PC-3 (cell line): ENCODE measurements at regions not wholly inside any gene's neighbourhood (a gene's known extent, or its start where the extent isn't known, plus 50 kb on each side); places are given as distances from the start of the nearest gene placed in this dataset.

Source experiments
- ATAC-seq: fragments of 200-7000 bp; cut with Tn5 transposase; 2 replicates; pipeline ENCODE4 v1.9.1; 2020; ENCODE audit warnings: mild to moderate bottlenecking, moderate library complexity
- BruUV-seq: library from RNA; stranded (reverse); fragments of 400-500 nt; replicated peaks from 2 replicates; lab custom pipeline; 2021; lab: Mats Ljungman, UMichigan
- CTCF ChIA-PET: fragments of 300-600 bp; sonication (Branson Sonifier 250); formaldehyde crosslinking; loops from one replicate; lab custom pipeline; 2022; ENCODE audit warnings: antibody characterized with exemption; lab: Charles Lee
- POLR2A ChIA-PET: fragments of 300-600 bp; sonication (Branson Sonifier 250); formaldehyde crosslinking; loops from one replicate; lab custom pipeline; 2022; ENCODE audit warnings: antibody characterized with exemption; ENCODE audit not compliant: unreplicated experiment; lab: Charles Lee
- DNase-seq: peaks from one replicate; pipeline ENCODE4 v3.0.0-alpha.2; 2015
- H2AFZ ChIP-seq: fragments of 300-600 bp; sonication (generic); 2 replicates; pipeline ENCODE4 v1.6.0; 2016; ENCODE audit warnings: antibody characterized with exemption, low read length
- H3F3A ChIP-seq: fragments of 300-600 bp; sonication (generic); one replicate; pipeline ENCODE4 v1.6.0; 2017; ENCODE audit warnings: antibody characterized with exemption, low read length, control low read depth, mild to moderate bottlenecking; ENCODE audit not compliant: unreplicated experiment
- H3K27ac ChIP-seq: fragments of 300-600 bp; sonication (generic); 2 replicates; pipeline ENCODE4 v1.5.1; 2016; ENCODE audit warnings: mild to moderate bottlenecking, low read length
- H3K27me3 ChIP-seq: fragments of 300-600 bp; sonication (generic); 2 replicates; pipeline ENCODE4 v1.6.1; 2016; ENCODE audit warnings: low read length, mixed read lengths
- H3K36me3 ChIP-seq: fragments of 300-600 bp; sonication (generic); 2 replicates; pipeline ENCODE4 v1.6.1; 2016; ENCODE audit warnings: low read depth, mixed run types, low read length, mixed read lengths
- H3K4me1 ChIP-seq: fragments of 300-600 bp; sonication (generic); 2 replicates; pipeline ENCODE4 v1.5.1; 2016; ENCODE audit warnings: low read length; ENCODE audit not compliant: insufficient read depth
- H3K4me2 ChIP-seq: fragments of 300-600 bp; sonication (generic); 2 replicates; pipeline ENCODE4 v1.6.0; 2016; ENCODE audit warnings: low read length
- H3K4me3 ChIP-seq: fragments of 300-600 bp; sonication (generic); 2 replicates; pipeline ENCODE4 v1.5.1; 2016; ENCODE audit warnings: mild to moderate bottlenecking, low read length, mixed read lengths
- H3K79me2 ChIP-seq: fragments of 300-600 bp; sonication (generic); 2 replicates; pipeline ENCODE4 v1.6.1; 2017; ENCODE audit warnings: low read length, mixed read lengths
- H3K9ac ChIP-seq: fragments of 300-600 bp; sonication (generic); 2 replicates; pipeline ENCODE4 v1.6.0; 2016; ENCODE audit warnings: mild to moderate bottlenecking, low read length
- H3K9me2 ChIP-seq: fragments of 300-600 bp; sonication (generic); replicated peaks from 2 replicates; pipeline ENCODE4 v1.6.1; 2016; ENCODE audit warnings: mixed run types, low read length, mixed read lengths
- H3K9me3 ChIP-seq: fragments of 300-600 bp; sonication (generic); 2 replicates; pipeline ENCODE4 v1.6.1; 2016; ENCODE audit warnings: low read length, mixed read lengths
- H4K20me1 ChIP-seq: fragments of 300-600 bp; sonication (generic); 2 replicates; pipeline ENCODE4 v1.6.1; 2016; ENCODE audit warnings: low read length, mixed read lengths
- CTCF ChIP-seq: fragments of 300-600 bp; sonication (generic); conservative IDR thresholded peaks from 2 replicates; pipeline ENCODE4 v1.5.1; 2017; ENCODE audit warnings: antibody characterized with exemption, low read depth, mild to moderate bottlenecking, low read length
- EZH2 ChIP-seq: fragments of 300-600 bp; sonication (generic); IDR thresholded peaks from one replicate; pipeline ENCODE4 v1.6.1; 2017; ENCODE audit warnings: antibody characterized with exemption, mild to moderate bottlenecking, low read length; ENCODE audit not compliant: unreplicated experiment
- EZH2phosphoT487 ChIP-seq: fragments of 300-600 bp; sonication (generic); IDR thresholded peaks from 2 replicates; pipeline ENCODE4 v1.6.1; 2018; ENCODE audit warnings: mild to moderate bottlenecking, antibody characterized with exemption, low read length, borderline replicate concordance
- intact Hi-C: fragments of 100-400 bp; cut with micrococcal nuclease; formaldehyde crosslinking; loops from 2 replicates; pipeline ENCODE4 v1.9.0; 2023

DNA sequence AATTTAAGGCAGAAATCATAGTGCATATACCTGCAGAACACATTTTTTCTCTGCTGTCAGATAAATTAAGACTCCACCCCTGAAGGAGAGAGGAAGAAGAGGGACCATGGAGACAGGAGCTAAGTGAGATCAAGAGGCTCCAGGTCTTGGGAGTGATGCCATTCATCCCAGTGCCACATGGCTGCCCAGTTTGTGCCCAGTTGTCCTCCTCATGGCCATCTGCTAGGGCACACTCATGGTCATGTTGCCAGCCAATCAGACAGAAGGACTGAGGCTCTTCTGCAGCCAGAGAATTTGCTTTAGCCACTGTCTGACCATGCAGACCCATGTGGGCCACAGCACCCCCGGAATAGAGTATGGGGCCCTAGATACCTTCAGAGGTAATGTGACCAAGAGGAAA, 270.5 kb upstream of the PROK2 start:
- intact Hi-C loops = no loop called here
- ATAC-seq (no peak), DNase-seq (no peak)
- Histone ChIP-seq H3K27me3 (no peaks in the 10 kb centered on the region), H3K79me2 (no peaks in the 10 kb centered on the region), H3K27ac (no peak overlapping the region), H3K36me3 (no peaks in the 10 kb centered on the region), H3F3A (no peaks in the 10 kb centered on the region), H3K9ac (no peak overlapping the region), H3K4me3 (no peak overlapping the region), H2AFZ (no peak overlapping the region), H3K9me3 (no peaks in the 10 kb centered on the region), H3K4me1 (no peaks in the 10 kb centered on the region), H3K4me2 (no peak overlapping the region), H4K20me1 (no peaks in the 10 kb centered on the region), H3K9me2 (no peaks in the 10 kb centered on the region)
- CTCF ChIA-PET = no interaction called here
- no TSS peak for BruUV-seq
- TF ChIP-seq EZH2 (no peak), CTCF (no peak), EZH2phosphoT487 (no peak)
- POLR2A ChIA-PET = no interaction called here

GRCh38 chr3:72054976-72055375, 270.0 kb upstream of the PROK2 start:
- CTCF ChIA-PET = no interaction called here

More at GRCh38 chr3:72054976-72055375, 270.0 kb upstream of the PROK2 start:
- Histone ChIP-seq H3K4me1 (no peaks in the 10 kb centered on the region), H3K27me3 (no peaks in the 10 kb centered on the region), H3K9me2 (no peaks in the 10 kb centered on the region), H3K4me2 (no peak overlapping the region), H2AFZ (no peak overlapping the region), H3K36me3 (no peaks in the 10 kb centered on the region), H4K20me1 (no peaks in the 10 kb centered on the region), H3K9me3 (no peaks in the 10 kb centered on the region), H3K27ac (no peak overlapping the region), H3K4me3 (no peak overlapping the region), H3F3A (no peaks in the 10 kb centered on the region), H3K79me2 (no peaks in the 10 kb centered on the region), H3K9ac (no peak overlapping the region)
- POLR2A ChIA-PET = no interaction called here
- ATAC-seq = no peak
- DNase-seq = no peak
- intact Hi-C loops = no loop called here
- TF ChIP-seq EZH2phosphoT487 = no peak
- TF ChIP-seq EZH2 = no peak
- no peak for TF ChIP-seq CTCF
- BruUV-seq = no TSS peak
